ENCODE measurements at regions not wholly inside any gene's neighbourhood (a gene's known extent, or its start where the extent isn't known, plus 50 kb on each side); places are given as distances from the start of the nearest gene placed in this dataset.
"Not testable (repeated sequence)": the region's sequence is repeated elsewhere in the genome, so short reads cannot be mapped to it uniquely, and the experiment has no call there.

DNA sequence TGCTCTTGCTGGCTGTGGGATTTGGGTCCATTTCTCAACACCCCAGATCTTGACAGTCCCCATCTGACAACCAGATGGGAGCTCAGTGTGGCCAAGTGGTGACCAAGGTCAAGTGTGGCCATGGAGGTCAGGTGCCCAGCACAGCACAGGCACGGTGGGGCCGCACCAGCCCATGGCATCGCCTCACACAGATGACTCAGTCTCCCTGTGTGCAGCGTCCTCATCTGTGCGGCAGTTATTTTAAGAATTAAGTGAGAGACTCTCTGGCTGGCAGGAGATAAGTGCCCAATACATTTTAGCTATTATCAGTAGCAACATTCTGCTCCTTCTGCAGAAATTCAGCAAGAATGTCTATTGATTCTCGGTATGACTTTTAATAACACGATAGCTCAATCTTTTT is 167.2 kb downstream of the DDX1 start:
- no peaks in the 10 kb centered on the region for H3K4me1 ChIP-seq (ENCODE audit: control insufficient read depth, insufficient read depth, low read length)
- no peak overlapping the region for H3K4me3 ChIP-seq (ENCODE audit: low read depth, low read length)
- CTCF ChIA-PET = interaction anchor here (0.6 to 2.2 kb wide), 3 partner anchors 8 to 856 kb away, joined by 3 to 9 read pairs (median 3); no protein-coding TSS in a partner anchor
- TF ChIP-seq SALL2 (tag by site-specific recombination; IDR thresholded peaks at IDR 0.05; ENCODE audit: borderline replicate concordance) = no peak
- H3K9me3 ChIP-seq (ENCODE audit: control insufficient read depth, insufficient read depth, low read depth, low read length) = no peaks in the 10 kb centered on the region
- no peaks in the 10 kb centered on the region for H3K36me3 ChIP-seq (ENCODE audit: control insufficient read depth in 2 of 2, insufficient read depth in 1 of 2, low read length in 2 of 2)
- POLR2A ChIA-PET = no interaction called here
- no peak overlapping the region for H3K27ac ChIP-seq (ENCODE audit: extremely low read depth, low read depth, low read length)

DNA sequence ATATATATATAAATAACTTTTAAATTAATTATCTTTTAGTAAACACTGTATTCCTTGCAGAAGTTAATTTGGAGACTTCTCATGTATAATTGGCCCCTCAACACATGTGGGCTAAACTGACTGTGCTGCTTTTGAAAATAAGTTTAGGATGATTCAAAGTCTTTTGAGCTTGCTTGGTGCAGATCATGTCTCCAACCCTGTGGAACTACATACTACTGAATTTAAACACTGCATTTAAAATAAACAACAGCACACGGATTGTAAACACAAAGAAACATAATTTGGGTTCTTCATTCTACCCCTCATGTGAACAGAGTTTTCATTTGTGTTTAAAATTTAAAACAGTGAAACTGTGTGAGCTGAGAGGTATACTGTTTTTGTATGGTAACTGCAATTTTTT is 167.7 kb downstream of the DDX1 start:
- H3K9me3 ChIP-seq (ENCODE audit: control insufficient read depth, insufficient read depth, low read depth, low read length) = no peaks in the 10 kb centered on the region
- ChIA-PET CTCF (interaction anchor here (0.6 to 2.2 kb wide), 3 partner anchors 8 to 856 kb away, joined by 3 to 9 read pairs (median 3); no protein-coding TSS in a partner anchor), POLR2A (no interaction called here)
- H3K27ac ChIP-seq (ENCODE audit: extremely low read depth, low read depth, low read length) = no peak overlapping the region
- H3K4me3 ChIP-seq (ENCODE audit: low read depth, low read length) = no peak overlapping the region
- H3K36me3 ChIP-seq (ENCODE audit: control insufficient read depth in 2 of 2, insufficient read depth in 1 of 2, low read length in 2 of 2) = no peaks in the 10 kb centered on the region
- TF ChIP-seq ZNF600 (tag by site-specific recombination; IDR thresholded peaks at IDR 0.05) (no peak), ZNF530 (tag by site-specific recombination; IDR thresholded peaks at IDR 0.05; ENCODE audit: low read depth) (no peak), ZBTB7A (tag by site-specific recombination; IDR thresholded peaks at IDR 0.05; ENCODE audit: low read depth) (no peak), YY2 (tag by site-specific recombination; IDR thresholded peaks at IDR 0.05) (no peak), ZFHX2 (tag by site-specific recombination; conservative IDR thresholded peaks at IDR 0.05) (no peak), ZEB2 (tag by site-specific recombination; IDR thresholded peaks at IDR 0.05) (no peak), ZBTB17 (tag by site-specific recombination; IDR thresholded peaks at IDR 0.05) (no peak), ZNF510 (tag by site-specific recombination; IDR thresholded peaks at IDR 0.05; ENCODE audit: insufficient replicate concordance) (no peak), KLF16 (tag by site-specific recombination; IDR thresholded peaks at IDR 0.05) (no peak), ZNF626 (tag by site-specific recombination; IDR thresholded peaks at IDR 0.05) (no peak), ZFP3 (tag by site-specific recombination; IDR thresholded peaks at IDR 0.05; ENCODE audit: low read depth) (no peak), ZNF184 (tag by site-specific recombination; IDR thresholded peaks at IDR 0.05) (no peak), ZNF658 (tag by site-specific recombination; IDR thresholded peaks at IDR 0.05) (no peak), ZNF843 (tag by site-specific recombination; IDR thresholded peaks at IDR 0.05) (no peak)
- TF ChIP-seq, protein P1, sequence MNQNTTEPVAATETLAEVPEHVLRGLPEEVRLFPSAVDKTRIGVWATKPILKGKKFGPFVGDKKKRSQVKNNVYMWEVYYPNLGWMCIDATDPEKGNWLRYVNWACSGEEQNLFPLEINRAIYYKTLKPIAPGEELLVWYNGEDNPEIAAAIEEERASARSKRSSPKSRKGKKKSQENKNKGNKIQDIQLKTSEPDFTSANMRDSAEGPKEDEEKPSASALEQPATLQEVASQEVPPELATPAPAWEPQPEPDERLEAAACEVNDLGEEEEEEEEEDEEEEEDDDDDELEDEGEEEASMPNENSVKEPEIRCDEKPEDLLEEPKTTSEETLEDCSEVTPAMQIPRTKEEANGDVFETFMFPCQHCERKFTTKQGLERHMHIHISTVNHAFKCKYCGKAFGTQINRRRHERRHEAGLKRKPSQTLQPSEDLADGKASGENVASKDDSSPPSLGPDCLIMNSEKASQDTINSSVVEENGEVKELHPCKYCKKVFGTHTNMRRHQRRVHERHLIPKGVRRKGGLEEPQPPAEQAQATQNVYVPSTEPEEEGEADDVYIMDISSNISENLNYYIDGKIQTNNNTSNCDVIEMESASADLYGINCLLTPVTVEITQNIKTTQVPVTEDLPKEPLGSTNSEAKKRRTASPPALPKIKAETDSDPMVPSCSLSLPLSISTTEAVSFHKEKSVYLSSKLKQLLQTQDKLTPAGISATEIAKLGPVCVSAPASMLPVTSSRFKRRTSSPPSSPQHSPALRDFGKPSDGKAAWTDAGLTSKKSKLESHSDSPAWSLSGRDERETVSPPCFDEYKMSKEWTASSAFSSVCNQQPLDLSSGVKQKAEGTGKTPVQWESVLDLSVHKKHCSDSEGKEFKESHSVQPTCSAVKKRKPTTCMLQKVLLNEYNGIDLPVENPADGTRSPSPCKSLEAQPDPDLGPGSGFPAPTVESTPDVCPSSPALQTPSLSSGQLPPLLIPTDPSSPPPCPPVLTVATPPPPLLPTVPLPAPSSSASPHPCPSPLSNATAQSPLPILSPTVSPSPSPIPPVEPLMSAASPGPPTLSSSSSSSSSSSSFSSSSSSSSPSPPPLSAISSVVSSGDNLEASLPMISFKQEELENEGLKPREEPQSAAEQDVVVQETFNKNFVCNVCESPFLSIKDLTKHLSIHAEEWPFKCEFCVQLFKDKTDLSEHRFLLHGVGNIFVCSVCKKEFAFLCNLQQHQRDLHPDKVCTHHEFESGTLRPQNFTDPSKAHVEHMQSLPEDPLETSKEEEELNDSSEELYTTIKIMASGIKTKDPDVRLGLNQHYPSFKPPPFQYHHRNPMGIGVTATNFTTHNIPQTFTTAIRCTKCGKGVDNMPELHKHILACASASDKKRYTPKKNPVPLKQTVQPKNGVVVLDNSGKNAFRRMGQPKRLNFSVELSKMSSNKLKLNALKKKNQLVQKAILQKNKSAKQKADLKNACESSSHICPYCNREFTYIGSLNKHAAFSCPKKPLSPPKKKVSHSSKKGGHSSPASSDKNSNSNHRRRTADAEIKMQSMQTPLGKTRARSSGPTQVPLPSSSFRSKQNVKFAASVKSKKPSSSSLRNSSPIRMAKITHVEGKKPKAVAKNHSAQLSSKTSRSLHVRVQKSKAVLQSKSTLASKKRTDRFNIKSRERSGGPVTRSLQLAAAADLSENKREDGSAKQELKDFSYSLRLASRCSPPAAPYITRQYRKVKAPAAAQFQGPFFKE (tag by site-specific recombination; IDR thresholded peaks at IDR 0.05; ENCODE audit: borderline replicate concordance) = no peak
- TF ChIP-seq, protein P2, sequence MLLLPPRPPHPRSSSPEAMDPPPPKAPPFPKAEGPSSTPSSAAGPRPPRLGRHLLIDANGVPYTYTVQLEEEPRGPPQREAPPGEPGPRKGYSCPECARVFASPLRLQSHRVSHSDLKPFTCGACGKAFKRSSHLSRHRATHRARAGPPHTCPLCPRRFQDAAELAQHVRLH (tag by site-specific recombination; IDR thresholded peaks at IDR 0.05) = no peak
- TF ChIP-seq, protein P3, sequence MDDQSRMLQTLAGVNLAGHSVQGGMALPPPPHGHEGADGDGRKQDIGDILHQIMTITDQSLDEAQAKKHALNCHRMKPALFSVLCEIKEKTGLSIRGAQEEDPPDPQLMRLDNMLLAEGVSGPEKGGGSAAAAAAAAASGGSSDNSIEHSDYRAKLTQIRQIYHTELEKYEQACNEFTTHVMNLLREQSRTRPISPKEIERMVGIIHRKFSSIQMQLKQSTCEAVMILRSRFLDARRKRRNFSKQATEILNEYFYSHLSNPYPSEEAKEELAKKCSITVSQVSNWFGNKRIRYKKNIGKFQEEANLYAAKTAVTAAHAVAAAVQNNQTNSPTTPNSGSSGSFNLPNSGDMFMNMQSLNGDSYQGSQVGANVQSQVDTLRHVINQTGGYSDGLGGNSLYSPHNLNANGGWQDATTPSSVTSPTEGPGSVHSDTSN (CRISPR knock-in tag; IDR thresholded peaks at IDR 0.05) = no peak
- TF ChIP-seq, protein P4, sequence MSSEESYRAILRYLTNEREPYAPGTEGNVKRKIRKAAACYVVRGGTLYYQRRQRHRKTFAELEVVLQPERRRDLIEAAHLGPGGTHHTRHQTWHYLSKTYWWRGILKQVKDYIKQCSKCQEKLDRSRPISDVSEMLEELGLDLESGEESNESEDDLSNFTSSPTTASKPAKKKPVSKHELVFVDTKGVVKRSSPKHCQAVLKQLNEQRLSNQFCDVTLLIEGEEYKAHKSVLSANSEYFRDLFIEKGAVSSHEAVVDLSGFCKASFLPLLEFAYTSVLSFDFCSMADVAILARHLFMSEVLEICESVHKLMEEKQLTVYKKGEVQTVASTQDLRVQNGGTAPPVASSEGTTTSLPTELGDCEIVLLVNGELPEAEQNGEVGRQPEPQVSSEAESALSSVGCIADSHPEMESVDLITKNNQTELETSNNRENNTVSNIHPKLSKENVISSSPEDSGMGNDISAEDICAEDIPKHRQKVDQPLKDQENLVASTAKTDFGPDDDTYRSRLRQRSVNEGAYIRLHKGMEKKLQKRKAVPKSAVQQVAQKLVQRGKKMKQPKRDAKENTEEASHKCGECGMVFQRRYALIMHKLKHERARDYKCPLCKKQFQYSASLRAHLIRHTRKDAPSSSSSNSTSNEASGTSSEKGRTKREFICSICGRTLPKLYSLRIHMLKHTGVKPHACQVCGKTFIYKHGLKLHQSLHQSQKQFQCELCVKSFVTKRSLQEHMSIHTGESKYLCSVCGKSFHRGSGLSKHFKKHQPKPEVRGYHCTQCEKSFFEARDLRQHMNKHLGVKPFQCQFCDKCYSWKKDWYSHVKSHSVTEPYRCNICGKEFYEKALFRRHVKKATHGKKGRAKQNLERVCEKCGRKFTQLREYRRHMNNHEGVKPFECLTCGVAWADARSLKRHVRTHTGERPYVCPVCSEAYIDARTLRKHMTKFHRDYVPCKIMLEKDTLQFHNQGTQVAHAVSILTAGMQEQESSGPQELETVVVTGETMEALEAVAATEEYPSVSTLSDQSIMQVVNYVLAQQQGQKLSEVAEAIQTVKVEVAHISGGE (tag by site-specific recombination; conservative IDR thresholded peaks at IDR 0.05; ENCODE audit: low read depth) = no peak
- TF ChIP-seq, protein P5, sequence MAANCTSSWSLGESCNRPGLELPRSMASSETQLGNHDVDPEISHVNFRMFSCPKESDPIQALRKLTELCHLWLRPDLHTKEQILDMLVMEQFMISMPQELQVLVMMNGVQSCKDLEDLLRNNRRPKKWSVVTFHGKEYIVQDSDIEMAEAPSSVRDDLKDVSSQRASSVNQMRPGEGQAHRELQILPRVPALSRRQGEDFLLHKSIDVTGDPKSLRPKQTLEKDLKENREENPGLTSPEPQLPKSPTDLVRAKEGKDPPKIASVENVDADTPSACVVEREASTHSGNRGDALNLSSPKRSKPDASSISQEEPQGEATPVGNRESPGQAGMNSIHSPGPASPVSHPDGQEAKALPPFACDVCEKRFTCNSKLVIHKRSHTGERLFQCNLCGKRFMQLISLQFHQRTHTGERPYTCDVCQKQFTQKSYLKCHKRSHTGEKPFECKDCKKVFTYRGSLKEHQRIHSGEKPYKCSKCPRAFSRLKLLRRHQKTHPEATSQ (tag by site-specific recombination; IDR thresholded peaks at IDR 0.05) = no peak
- no peaks in the 10 kb centered on the region for H3K4me1 ChIP-seq (ENCODE audit: control insufficient read depth, insufficient read depth, low read length)

DNA sequence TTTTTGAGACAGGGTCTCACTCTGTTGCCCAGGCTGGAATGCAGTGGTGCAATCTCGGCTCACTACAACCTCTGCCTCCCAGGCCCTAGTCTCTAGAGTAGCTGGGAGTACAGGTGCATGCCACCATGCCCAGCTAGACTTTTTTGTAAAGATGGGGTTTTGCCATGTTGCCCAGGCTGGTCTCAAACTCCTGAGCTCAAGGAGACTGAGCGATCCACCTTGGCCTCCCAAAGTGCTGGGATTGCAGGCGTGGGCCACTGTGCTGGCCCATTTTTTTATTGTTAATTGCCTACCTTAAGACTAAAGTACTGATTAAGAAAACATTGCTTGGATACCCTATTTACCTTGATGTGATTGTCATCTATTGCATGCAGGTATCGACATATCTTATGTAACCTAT is 168.1 kb downstream of the DDX1 start:
- CTCF ChIA-PET = interaction anchor here (0.6 to 2.2 kb wide), 2 partner anchors 10 to 12 kb away, joined by 3 to 9 read pairs; no protein-coding TSS in a partner anchor
- H3K4me3 ChIP-seq (ENCODE audit: low read depth, low read length); POLR2A ChIA-PET; H3K9me3 ChIP-seq (ENCODE audit: control insufficient read depth, insufficient read depth, low read depth, low read length); H3K27ac ChIP-seq (ENCODE audit: extremely low read depth, low read depth, low read length); H3K4me1 ChIP-seq (ENCODE audit: control insufficient read depth, insufficient read depth, low read length); H3K36me3 ChIP-seq (ENCODE audit: control insufficient read depth in 2 of 2, insufficient read depth in 1 of 2, low read length in 2 of 2): not testable (repeated sequence)
